IMR-90 (cell line): ENCODE measurements at regions not wholly inside any gene's neighbourhood (a gene's known extent, or its start where the extent isn't known, plus 50 kb on each side); places are given as distances from the start of the nearest gene placed in this dataset.
A peak's percentile ranks its signal among the peaks of the same experiment; 100 is the strongest.

Source experiments
- ATAC-seq: fragments of 200-7000 bp; cut with Tn5 transposase; 2 replicates; pipeline ENCODE4 v1.9.1; 2020; ENCODE audit warnings: low read depth, mild to moderate bottlenecking, moderate library complexity
- BruUV-seq: library from RNA; stranded (reverse); fragments of 400-500 nt; replicated peaks from 2 replicates; lab custom pipeline; 2021; lab: Mats Ljungman, UMichigan
- CTCF ChIA-PET: fragments of 300-600 bp; formaldehyde crosslinking; extraction: SDS; loops from one replicate; lab custom pipeline; 2021; ENCODE audit warnings: antibody characterized with exemption; lab: Yijun Ruan, JAX
- POLR2A ChIA-PET: fragments of 300-600 bp; sonication (Branson Sonifier 250); formaldehyde crosslinking; loops from one replicate; lab custom pipeline; 2022; ENCODE audit warnings: antibody characterized with exemption; ENCODE audit not compliant: unreplicated experiment; lab: Charles Lee
- DNase-seq: peaks from one replicate; pipeline ENCODE4 v3.0.0; 2013
- H2AFZ ChIP-seq: replicated peaks from 2 replicates; pipeline ENCODE3; 2013; ENCODE audit warnings: low read length, mild to moderate bottlenecking; ENCODE audit not compliant: poor library complexity
- H2AK5ac ChIP-seq: 2 replicates; pipeline ENCODE4 v1.6.1; 2013; ENCODE audit warnings: low read depth, low read length, inconsistent platforms
- H2AK9ac ChIP-seq: replicated peaks from 2 replicates; pipeline ENCODE3; 2013; ENCODE audit warnings: mild to moderate bottlenecking, low read depth, low read length, moderate library complexity; ENCODE audit not compliant: poor library complexity
- H2BK120ac ChIP-seq: 2 replicates; pipeline ENCODE4 v1.6.1; 2013; ENCODE audit warnings: low read depth, low read length, inconsistent platforms
- H2BK15ac ChIP-seq: 3 replicates; pipeline ENCODE4 v1.6.1; 2013; ENCODE audit warnings: low read depth, low read length, inconsistent platforms
- H2BK20ac ChIP-seq: 2 replicates; pipeline ENCODE4 v1.6.1; 2013; ENCODE audit warnings: low read depth, mild to moderate bottlenecking, inconsistent platforms, low read length, moderate library complexity
- H2BK5ac ChIP-seq: 2 replicates; pipeline ENCODE4 v1.6.1; 2013; ENCODE audit warnings: mild to moderate bottlenecking, low read depth, low read length, inconsistent platforms; ENCODE audit not compliant: poor library complexity, severe bottlenecking
- H3K14ac ChIP-seq: replicated peaks from 2 replicates; pipeline ENCODE4 v1.6.1; 2013; ENCODE audit warnings: low read depth, low read length, inconsistent platforms
- H3K18ac ChIP-seq: 2 replicates; pipeline ENCODE4 v1.6.1; 2013; ENCODE audit warnings: low read depth, low read length, control low read depth
- H3K23ac ChIP-seq: 2 replicates; pipeline ENCODE4 v1.6.1; 2013; ENCODE audit warnings: low read depth, low read length, inconsistent platforms
- H3K27ac ChIP-seq: 2 replicates; pipeline ENCODE4 v1.5.1; 2013; ENCODE audit warnings: mild to moderate bottlenecking, control low read depth, low read length; ENCODE audit not compliant: insufficient read depth
- H3K27me3 ChIP-seq: 2 replicates; pipeline ENCODE4 v1.6.1; 2013; ENCODE audit warnings: low read length; ENCODE audit not compliant: control insufficient read depth, insufficient read depth
- H3K36me3 ChIP-seq: 2 replicates; pipeline ENCODE4 v1.6.1; 2013; ENCODE audit warnings: low read length, mixed read lengths; ENCODE audit not compliant: control insufficient read depth, insufficient read depth
- H3K4ac ChIP-seq: 2 replicates; pipeline ENCODE4 v1.6.1; 2013; ENCODE audit warnings: low read depth, low read length, inconsistent platforms
- H3K4me1 ChIP-seq: 2 replicates; pipeline ENCODE4 v1.6.1; 2013; ENCODE audit warnings: low read length, mixed read lengths; ENCODE audit not compliant: control insufficient read depth, insufficient read depth
- H3K4me2 ChIP-seq: 2 replicates; pipeline ENCODE4 v1.6.1; 2013; ENCODE audit warnings: low read depth, mild to moderate bottlenecking, control low read depth, low read length, moderate library complexity
- H3K4me3 ChIP-seq: 2 replicates; pipeline ENCODE4 v1.5.1; 2013; ENCODE audit warnings: low read depth, mild to moderate bottlenecking, control low read depth, low read length, moderate library complexity; ENCODE audit not compliant: insufficient read depth
- H3K56ac ChIP-seq: 2 replicates; pipeline ENCODE4 v1.6.1; 2013; ENCODE audit warnings: low read length, inconsistent platforms; ENCODE audit not compliant: insufficient read depth; ENCODE audit errors: extremely low read depth
- H3K79me1 ChIP-seq, 2 experiments: 2 replicates each; pipeline ENCODE4 v1.6.1; 2013; ENCODE audit warnings: low read length in 2 of 2, inconsistent platforms in 1 of 2, low read depth in 1 of 2
- H3K9ac ChIP-seq: 2 replicates; pipeline ENCODE4 v1.6.1; 2013; ENCODE audit warnings: low read depth, low read length, control low read depth
- H3K9me1 ChIP-seq: 2 replicates; pipeline ENCODE4 v1.6.1; 2013; ENCODE audit warnings: low read length, inconsistent platforms; ENCODE audit not compliant: insufficient read depth
- H3K9me3 ChIP-seq: 2 replicates; pipeline ENCODE4 v1.6.1; 2013; ENCODE audit warnings: low read length; ENCODE audit not compliant: control insufficient read depth, insufficient read depth
- H4K20me1 ChIP-seq: 2 replicates; pipeline ENCODE4 v1.6.1; 2013; ENCODE audit warnings: low read length, inconsistent platforms; ENCODE audit not compliant: insufficient read depth
- H4K5ac ChIP-seq: 2 replicates; pipeline ENCODE4 v1.6.1; 2013; ENCODE audit warnings: mild to moderate bottlenecking, low read depth, low read length, control low read depth
- H4K8ac ChIP-seq, 2 experiments: 2 replicates each; pipeline ENCODE4 v1.6.1; 2013; ENCODE audit warnings: low read depth in 2 of 2, low read length in 2 of 2, control low read depth in 1 of 2, inconsistent platforms in 1 of 2
- H4K91ac ChIP-seq: 2 replicates; pipeline ENCODE4 v1.6.1; 2013; ENCODE audit warnings: low read depth, low read length, inconsistent platforms; ENCODE audit not compliant: insufficient read depth
- BHLHE40 ChIP-seq: fragments of 150-350 bp; IDR thresholded peaks from 2 replicates; pipeline ENCODE4 v1.6.1; 2016; ENCODE audit warnings: mild to moderate bottlenecking, low read depth, low read length
- CEBPB ChIP-seq: IDR thresholded peaks from 2 replicates; pipeline ENCODE4 v1.6.1; 2012; ENCODE audit warnings: low read depth, low read length, improper control_type of control experiment
- CHD1 ChIP-seq: IDR thresholded peaks from 2 replicates; pipeline ENCODE4 v1.6.1; 2012; ENCODE audit warnings: low read depth, low read length, improper control_type of control experiment
- CTCF ChIP-seq: conservative IDR thresholded peaks from 2 replicates; pipeline ENCODE4 v1.5.1; 2012; ENCODE audit warnings: mild to moderate bottlenecking, low read depth, low read length, improper control_type of control experiment
- ELK1 ChIP-seq: fragments of 150-350 bp; IDR thresholded peaks from 2 replicates; pipeline ENCODE4 v1.6.1; 2016; ENCODE audit warnings: low read depth, mild to moderate bottlenecking, low read length, moderate library complexity, borderline replicate concordance
- FOS ChIP-seq: fragments of 150-350 bp; IDR thresholded peaks from 2 replicates; pipeline ENCODE4 v1.6.1; 2016; ENCODE audit warnings: low read depth, low read length
- MAFK ChIP-seq: IDR thresholded peaks from 2 replicates; pipeline ENCODE4 v1.6.1; 2012; ENCODE audit warnings: low read depth, low read length, improper control_type of control experiment
- MAZ ChIP-seq: IDR thresholded peaks from 2 replicates; pipeline ENCODE4 v1.6.1; 2012; ENCODE audit warnings: low read depth, mild to moderate bottlenecking, low read length, improper control_type of control experiment, moderate library complexity, borderline replicate concordance
- MXI1 ChIP-seq: IDR thresholded peaks from 2 replicates; pipeline ENCODE4 v1.6.1; 2012; ENCODE audit warnings: low read depth, mild to moderate bottlenecking, low read length, moderate library complexity, borderline replicate concordance
- NFE2L2 ChIP-seq: fragments of 150-350 bp; IDR thresholded peaks from 2 replicates; pipeline ENCODE4 v1.6.1; 2016; ENCODE audit warnings: low read depth, mild to moderate bottlenecking, low read length
- POLR2A ChIP-seq: IDR thresholded peaks from 2 replicates; pipeline ENCODE4 v1.6.1; 2012; ENCODE audit warnings: mild to moderate bottlenecking, low read depth, low read length
- RAD21 ChIP-seq: IDR thresholded peaks from 2 replicates; pipeline ENCODE4 v1.6.1; 2012; ENCODE audit warnings: low read length, improper control_type of control experiment
- RCOR1 ChIP-seq: IDR thresholded peaks from 2 replicates; pipeline ENCODE4 v1.6.1; 2012; ENCODE audit warnings: mild to moderate bottlenecking, low read length, improper control_type of control experiment; ENCODE audit not compliant: insufficient replicate concordance
- RFX5 ChIP-seq: IDR thresholded peaks from 2 replicates; pipeline ENCODE4 v1.8.0; 2012; ENCODE audit warnings: low read depth, mild to moderate bottlenecking, low read length, moderate library complexity
- SMC3 ChIP-seq: fragments of 150-350 bp; IDR thresholded peaks from 2 replicates; pipeline ENCODE4 v1.6.1; 2016; ENCODE audit warnings: low read depth, mild to moderate bottlenecking, antibody characterized with exemption, low read length, moderate library complexity
- USF2 ChIP-seq: fragments of 150-350 bp; IDR thresholded peaks from 2 replicates; pipeline ENCODE4 v1.6.1; 2017; ENCODE audit warnings: mild to moderate bottlenecking, antibody characterized with exemption, low read length, low read depth
- WGBS, 2 experiments: methylation state at CpG; one replicate each; pipeline versions ENCODE4 v1.1.5 to v1.1.7; 2013; ENCODE audit warnings: missing lambda C conversion rate in 2 of 2; ENCODE audit not compliant: insufficient read length in 1 of 2; ENCODE audit errors: extremely low coverage in 2 of 2; 5-methylcytosine and 5-hydroxymethylcytosine counted together
- dilution Hi-C: fragments of 300-500 bp; cut with HindIII; formaldehyde crosslinking; loops from one replicate; pipeline ENCODE4 v1.14.3; 2018; ENCODE audit warnings: low sequenced_read_pairs; ENCODE audit not compliant: unreplicated experiment
- in situ Hi-C: fragments of 300-500 bp; cut with MboI; formaldehyde crosslinking; loops from 3 replicates; pipeline ENCODE4 v1.14.3; 2019; ENCODE audit warnings: low sequenced_read_pairs, inconsistent platforms, mixed read lengths
- intact Hi-C: fragments of 100-400 bp; cut with micrococcal nuclease; formaldehyde crosslinking; loops from 2 replicates; pipeline ENCODE4 v1.10.0; 2022

- Histone ChIP-seq H2BK5ac (no peak overlapping the region), H3K9me3 (no peaks in the 10 kb centered on the region), H2BK120ac (no peak overlapping the region), H3K27ac (no peak overlapping the region), H4K8ac (no peak overlapping the region), H2BK15ac (no peak overlapping the region), H2AFZ (no peak overlapping the region), H4K91ac (no peak overlapping the region), H4K20me1 (no peaks in the 10 kb centered on the region), H4K5ac (no peak overlapping the region), H2AK9ac (no peak overlapping the region), H3K14ac (no peak overlapping the region), H3K27me3 (no peaks in the 10 kb centered on the region; the same call in 1 of the 2 replicates), H2AK5ac (no peak overlapping the region), H3K18ac (no peak overlapping the region), H3K56ac (no peak overlapping the region), H3K4me3 (no peak overlapping the region), H3K79me1 (no peaks in the 10 kb centered on the region), H3K4me1 (peaks cover 3% of the 10 kb centered on the region), H3K9ac (no peak overlapping the region), H3K4ac (no peak overlapping the region), H2BK20ac (no peak overlapping the region), H3K4me2 (no peak overlapping the region), H3K36me3 (no peaks in the 10 kb centered on the region), H3K9me1 (no peaks in the 10 kb centered on the region), H3K23ac (no peak overlapping the region; the same call in 1 of the 2 replicates)
- no peak; the same call in 1 of the 2 replicates for ATAC-seq
- no CpG with 5 or more reads among the region's 1 CpG for WGBS, 2 experiments
- BruUV-seq: no TSS peak
- in situ Hi-C loops (no loop called here), intact Hi-C loops (no loop called here), dilution Hi-C loops (no loop called here)
- TF ChIP-seq FOS (no peak), SMC3 (no peak), CTCF (no peak), ELK1 (no peak), NFE2L2 (no peak), RFX5 (no peak), MXI1 (no peak), MAZ (no peak), CHD1 (no peak), USF2 (no peak), BHLHE40 (no peak), CEBPB (no peak), MAFK (no peak), RCOR1 (no peak), RAD21 (no peak), POLR2A (no peak)
- DNase-seq: peak; percentile 14
- ChIA-PET CTCF (no interaction called here), POLR2A (no interaction called here)
These were observed 444.8 kb upstream of the SLIT2 start for GRCh38 chr4:19806865-19807264.
